Thymus (tissue), 11 donors: ENCODE measurements at regions not wholly inside any gene's neighbourhood (a gene's known extent, or its start where the extent isn't known, plus 50 kb on each side); places are given as distances from the start of the nearest gene placed in this dataset.

Source experiments
- DNase-seq, 9 donors: peaks; one replicate each; pipeline ENCODE4 v3.0.0-alpha.2; 2013; ENCODE audit warnings: low spot score in 9 of 9, low read depth in 6 of 9, missing footprints in 1 of 9
- H3K27ac ChIP-seq, 2 donors: one replicate each; pipeline ENCODE4 v1.5.1; 2013; ENCODE audit warnings: control low read depth in 1 of 2, low read depth in 1 of 2, low read length in 1 of 2, mild to moderate bottlenecking in 1 of 2, moderate library complexity in 1 of 2
- H3K27me3 ChIP-seq, 2 donors: one replicate each; pipeline ENCODE4 v1.5.1; 2013; ENCODE audit warnings: low read length in 1 of 2; ENCODE audit not compliant: control insufficient read depth in 2 of 2, insufficient read depth in 1 of 2
- H3K36me3 ChIP-seq, 2 donors: one replicate each; pipeline ENCODE4 v1.5.1; 2013; ENCODE audit warnings: low read length in 1 of 2, mild to moderate bottlenecking in 1 of 2, moderate library complexity in 1 of 2; ENCODE audit not compliant: control insufficient read depth in 2 of 2, insufficient read depth in 2 of 2
- H3K4me1 ChIP-seq, 2 donors: one replicate each; pipeline ENCODE4 v1.5.1; 2013; ENCODE audit warnings: low read length in 2 of 2; ENCODE audit not compliant: control insufficient read depth in 2 of 2, insufficient read depth in 2 of 2
- H3K4me3 ChIP-seq, 2 donors: one replicate each; pipeline ENCODE4 v1.5.1; 2013; ENCODE audit warnings: low read length in 2 of 2, control low read depth in 1 of 2, mild to moderate bottlenecking in 1 of 2
- H3K9me3 ChIP-seq, 2 donors: one replicate each; pipeline ENCODE4 v1.5.1; 2013; ENCODE audit warnings: low read length in 1 of 2, mild to moderate bottlenecking in 1 of 2; ENCODE audit not compliant: control insufficient read depth in 2 of 2, insufficient read depth in 1 of 2
- WGBS: extraction: QIAGEN DNeasy Blood & Tissue Kit; methylation state at CpG from one replicate; pipeline ENCODE4 v1.1.7; 2013; 5-methylcytosine and 5-hydroxymethylcytosine counted together
- donor health status: healthy.

- H3K27me3 ChIP-seq, result no peaks in the 10 kb centered on the region
- H3K36me3 ChIP-seq, result peaks cover 56 to 62% of the 10 kb centered on the region in 2 donors
- peaks cover 0 to 3% of the 10 kb centered on the region in 2 donors for H3K4me1 ChIP-seq
- H3K4me3 ChIP-seq, result no peak overlapping the region
- H3K9me3 ChIP-seq, result no peaks in the 10 kb centered on the region
- WGBS, result 91% methylated on average over 17 of the region's 17 CpGs
- DNase-seq, result no peak
- H3K27ac ChIP-seq, result no peak overlapping the region
These were observed 132.2 kb downstream of the NCOR2 start for GRCh38 chr12:124434951-124435805.

GRCh38 chr12:124434354-124434753 is 133.1 kb downstream of the NCOR2 start:
- peaks cover 65 to 68% of the 10 kb centered on the region in 2 donors for H3K36me3 ChIP-seq

GRCh38 chr12:124433879-124434278 is 133.5 kb downstream of the NCOR2 start:
- H3K27me3 ChIP-seq, result no peaks in the 10 kb centered on the region
- H3K36me3 ChIP-seq, result peaks cover 69 to 73% of the 10 kb centered on the region in 2 donors
- H3K9me3 ChIP-seq, result no peaks in the 10 kb centered on the region
- H3K4me3 ChIP-seq, result no peak overlapping the region
- no peak for DNase-seq
- H3K4me1 ChIP-seq, result no peaks in the 10 kb centered on the region
- H3K27ac ChIP-seq, result no peak overlapping the region
- WGBS, result 85% methylated on average over 8 of the region's 8 CpGs

More at GRCh38 chr12:124434354-124434753, 133.1 kb downstream of the NCOR2 start:
- 90% methylated on average over 10 of the region's 10 CpGs for WGBS
- Histone ChIP-seq H3K27ac (no peak overlapping the region), H3K9me3 (no peaks in the 10 kb centered on the region), H3K4me3 (no peak overlapping the region), H3K4me1 (no peaks in the 10 kb centered on the region), H3K27me3 (no peaks in the 10 kb centered on the region)
- DNase-seq, result no peak

- no peak for DNase-seq
- Histone ChIP-seq H3K4me3 (no peak overlapping the region), H3K27me3 (no peaks in the 10 kb centered on the region), H3K4me1 (no peaks in the 10 kb centered on the region), H3K9me3 (no peaks in the 10 kb centered on the region), H3K36me3 (peaks cover 73 to 77% of the 10 kb centered on the region in 2 donors), H3K27ac (no peak overlapping the region)
- 96% methylated on average over 22 of the region's 22 CpGs for WGBS
These were observed 134.1 kb downstream of the NCOR2 start for GRCh38 chr12:124433147-124433874.

GRCh38 chr12:124432376-124432775 is 135.0 kb downstream of the NCOR2 start:
- no peak overlapping the region for H3K4me3 ChIP-seq
- 70% methylated on average over 8 of the region's 8 CpGs for WGBS
- no peak for DNase-seq
- no peaks in the 10 kb centered on the region for H3K9me3 ChIP-seq
- peaks cover 74 to 76% of the 10 kb centered on the region in 2 donors for H3K36me3 ChIP-seq
- no peak overlapping the region for H3K27ac ChIP-seq
- no peaks in the 10 kb centered on the region for H3K4me1 ChIP-seq
- no peaks in the 10 kb centered on the region for H3K27me3 ChIP-seq

- no peaks in the 10 kb centered on the region for H3K4me1 ChIP-seq
- H3K27ac ChIP-seq, result no peak overlapping the region
- no peak for DNase-seq
- WGBS, result 87% methylated on average over 8 of the region's 8 CpGs
- H3K36me3 ChIP-seq, result peaks cover 74 to 76% of the 10 kb centered on the region in 2 donors
- H3K27me3 ChIP-seq, result no peaks in the 10 kb centered on the region
- no peak overlapping the region for H3K4me3 ChIP-seq
- H3K9me3 ChIP-seq, result no peaks in the 10 kb centered on the region
These were observed 135.4 kb downstream of the NCOR2 start for GRCh38 chr12:124431971-124432370.

- Histone ChIP-seq H3K36me3 (peaks cover 76 to 82% of the 10 kb centered on the region in 2 donors), H3K27ac (no peak overlapping the region), H3K4me1 (no peaks in the 10 kb centered on the region), H3K27me3 (no peaks in the 10 kb centered on the region), H3K9me3 (no peaks in the 10 kb centered on the region), H3K4me3 (no peak overlapping the region)
- 98% methylated on average over 23 of the region's 23 CpGs for WGBS
- no peak for DNase-seq
These were observed 135.6 kb downstream of the RFLNA start for GRCh38 chr12:124430491-124430890.

GRCh38 chr12:124429535-124429934 is 134.6 kb downstream of the RFLNA start:
- Histone ChIP-seq H3K4me1 (no peaks in the 10 kb centered on the region), H3K9me3 (no peaks in the 10 kb centered on the region), H3K36me3 (peaks cover 74 to 82% of the 10 kb centered on the region in 2 donors), H3K27me3 (no peaks in the 10 kb centered on the region), H3K27ac (no peak overlapping the region), H3K4me3 (no peak overlapping the region)
- 97% methylated on average over 15 of the region's 15 CpGs for WGBS
- DNase-seq, result no peak

- Histone ChIP-seq H3K4me3 (no peak overlapping the region), H3K4me1 (no peaks in the 10 kb centered on the region), H3K9me3 (no peaks in the 10 kb centered on the region), H3K36me3 (peaks cover 74 to 84% of the 10 kb centered on the region in 2 donors), H3K27me3 (no peaks in the 10 kb centered on the region), H3K27ac (no peak overlapping the region)
- DNase-seq, result no peak
- 91% methylated on average over 13 of the region's 13 CpGs for WGBS
These were observed 133.9 kb downstream of the RFLNA start for GRCh38 chr12:124428792-124429281.
